ENCODE measurements at regions not wholly inside any gene's neighbourhood (a gene's known extent, or its start where the extent isn't known, plus 50 kb on each side); places are given as distances from the start of the nearest gene placed in this dataset.

GRCh38 chr16:65875381-65876055 lies 491.0 kb upstream of the CDH5 start:
- no peak for DNase-seq

- DNase-seq, result no peak
Observed at GRCh38 chr16:65869261-65869660, 497.2 kb upstream of the CDH5 start.

GRCh38 chr16:65867276-65867960 lies 499.1 kb upstream of the CDH5 start:
- DNase-seq, result no peak

GRCh38 chr16:65863236-65863635 lies 503.3 kb upstream of the CDH5 start:
- no peak for DNase-seq

- no peak for DNase-seq
Observed at GRCh38 chr16:65861131-65861731, 505.3 kb upstream of the CDH5 start.

- no peak for DNase-seq
Observed at GRCh38 chr16:65855171-65856145, 511.0 kb upstream of the CDH5 start.

GRCh38 chr16:65846210-65846602 lies 520.3 kb upstream of the CDH5 start:
- no peak for DNase-seq

GRCh38 chr16:65845466-65846209 lies 520.9 kb upstream of the CDH5 start:
- no peak for DNase-seq

GRCh38 chr16:65843941-65844340 lies 522.5 kb upstream of the CDH5 start:
- no peak for DNase-seq

- no peak for DNase-seq
Observed at GRCh38 chr16:65842067-65842466, 524.4 kb upstream of the CDH5 start.

- no peak for DNase-seq
Observed at GRCh38 chr16:65838001-65838400, 528.5 kb upstream of the CDH5 start.

GRCh38 chr16:65837464-65837863 lies 529.0 kb upstream of the CDH5 start:
- DNase-seq, result no peak

- no peak for DNase-seq
Observed at GRCh38 chr16:65834688-65835087, 531.8 kb upstream of the CDH5 start.

- no peak for DNase-seq
Observed at GRCh38 chr16:65833171-65833871, 533.2 kb upstream of the CDH5 start.

GRCh38 chr16:65832679-65833078 lies 533.8 kb upstream of the CDH5 start:
- no peak for DNase-seq

GRCh38 chr16:65831903-65832666 lies 534.4 kb upstream of the CDH5 start:
- no peak for DNase-seq

GRCh38 chr16:65829076-65829475 lies 537.4 kb upstream of the CDH5 start:
- DNase-seq, result no peak

GRCh38 chr16:65828296-65828695 lies 538.2 kb upstream of the CDH5 start:
- DNase-seq, result no peak

GRCh38 chr16:65827231-65827630 lies 539.3 kb upstream of the CDH5 start:
- DNase-seq, result no peak

- no peak for DNase-seq
Observed at GRCh38 chr16:65825191-65825856, 541.2 kb upstream of the CDH5 start.
